Common myeloid progenitor, CD34-positive (primary cell): ENCODE measurements at regions not wholly inside any gene's neighbourhood (a gene's known extent, or its start where the extent isn't known, plus 50 kb on each side); places are given as distances from the start of the nearest gene placed in this dataset.

Experiments
- CTCF ChIA-PET: fragments of 350-600 bp; sonication (Branson Sonifier 250); formaldehyde crosslinking; loops from one replicate; lab custom pipeline; 2021; ENCODE audit warnings: antibody characterized with exemption; lab: Charles Lee
- POLR2A ChIA-PET: fragments of 350-600 bp; sonication (Branson Sonifier 250); formaldehyde crosslinking; loops from one replicate; lab custom pipeline; 2021; ENCODE audit warnings: antibody characterized with exemption; lab: Charles Lee
- DNase-seq, 3 donors: peaks; one replicate each; pipeline versions ENCODE4 v3.0.0 to v3.0.0-alpha.2; 2013
- H3K27ac ChIP-seq, 2 experiments: 1 replicate in 1 of 2; 2 replicates in 1 of 2; pipeline ENCODE4 v1.7.0; 2013; ENCODE audit warnings: inconsistent platforms in 2 of 2, low read length in 2 of 2, mild to moderate bottlenecking in 2 of 2, low read depth in 1 of 2, moderate library complexity in 1 of 2; ENCODE audit not compliant: severe bottlenecking in 2 of 2, insufficient read depth in 1 of 2, poor library complexity in 1 of 2
- H3K27me3 ChIP-seq, 5 experiments: replicated peaks in 2 of 5; 1 replicate in 3 of 5; 2 replicates in 2 of 5; pipeline versions ENCODE4 v1.6.1 to v1.7.0; 2013; ENCODE audit warnings: low read length in 4 of 5, mild to moderate bottlenecking in 2 of 5, moderate library complexity in 2 of 5, inconsistent platforms in 1 of 5; ENCODE audit not compliant: insufficient read depth in 5 of 5, control insufficient read depth in 4 of 5
- H3K36me3 ChIP-seq, 4 experiments: 1 replicate in 2 of 4; 2 replicates in 2 of 4; pipeline versions ENCODE4 v1.6.1 to v1.7.0; 2013; ENCODE audit warnings: low read length in 3 of 4, control low read depth in 1 of 4, mild to moderate bottlenecking in 1 of 4; ENCODE audit not compliant: control insufficient read depth in 4 of 4, insufficient read depth in 4 of 4
- H3K4me1 ChIP-seq, 4 experiments: 1 replicate in 3 of 4; 2 replicates in 1 of 4; pipeline versions ENCODE4 v1.6.1 to v1.7.1; 2013; ENCODE audit warnings: low read length in 3 of 4, mild to moderate bottlenecking in 3 of 4, control low read depth in 1 of 4, inconsistent platforms in 1 of 4, moderate library complexity in 1 of 4; ENCODE audit not compliant: control insufficient read depth in 4 of 4, insufficient read depth in 4 of 4; ENCODE audit errors: control extremely low read depth in 1 of 4
- H3K4me3 ChIP-seq, 7 experiments: 1 replicate in 4 of 7; 2 replicates in 3 of 7; pipeline versions ENCODE4 v1.5.1 to v1.7.0; 2013; ENCODE audit warnings: mild to moderate bottlenecking in 7 of 7, low read length in 6 of 7, moderate library complexity in 6 of 7, inconsistent platforms in 2 of 7, low read depth in 2 of 7, control low read depth in 1 of 7; ENCODE audit not compliant: insufficient read depth in 4 of 7, control insufficient read depth in 1 of 7; ENCODE audit errors: extremely low read depth in 1 of 7
- H3K9me3 ChIP-seq, 5 experiments: 1 replicate in 4 of 5; 2 replicates in 1 of 5; pipeline versions ENCODE4 v1.6.1 to v1.7.1; 2013; ENCODE audit warnings: low read length in 4 of 5, mild to moderate bottlenecking in 2 of 5, inconsistent platforms in 1 of 5, low read depth in 1 of 5, moderate library complexity in 1 of 5; ENCODE audit not compliant: control insufficient read depth in 4 of 5, insufficient read depth in 2 of 5; ENCODE audit errors: control extremely low read depth in 1 of 5
- WGBS: methylation state at CpG from one replicate; pipeline ENCODE4 v1.1.5; 2013; ENCODE audit not compliant: insufficient coverage; 5-methylcytosine and 5-hydroxymethylcytosine counted together

- ChIA-PET CTCF (no interaction called here), POLR2A (no interaction called here)
- WGBS: 62% methylated on average over 3 of the region's 6 CpGs
- Histone ChIP-seq H3K27ac (no peak overlapping the region), H3K4me3 (no peak overlapping the region), H3K27me3 (no peaks in the 10 kb centered on the region), H3K4me1 (no peaks in the 10 kb centered on the region), H3K36me3 (no peaks in the 10 kb centered on the region), H3K9me3 (no peaks in the 10 kb centered on the region)
- no peak for DNase-seq
Observed at GRCh38 chr3:3705090-3705775, 94.0 kb upstream of the LRRN1 start.

GRCh38 chr3:3701949-3702348, 97.3 kb upstream of the LRRN1 start:
- DNase-seq: no peak
- WGBS: 100% methylated on average over 4 of the region's 5 CpGs
- H3K27me3 ChIP-seq: no peaks in the 10 kb centered on the region
- H3K36me3 ChIP-seq: no peaks in the 10 kb centered on the region
- CTCF ChIA-PET: no interaction called here
- H3K4me1 ChIP-seq: no peaks in the 10 kb centered on the region
- POLR2A ChIA-PET: no interaction called here
- H3K4me3 ChIP-seq: no peak overlapping the region
- no peaks in the 10 kb centered on the region for H3K9me3 ChIP-seq
- no peak overlapping the region for H3K27ac ChIP-seq

GRCh38 chr3:3699816-3700633, 99.2 kb upstream of the LRRN1 start:
- ChIA-PET POLR2A (no interaction called here), CTCF (no interaction called here)
- Histone ChIP-seq H3K36me3 (no peaks in the 10 kb centered on the region), H3K27ac (no peak overlapping the region), H3K9me3 (no peaks in the 10 kb centered on the region), H3K4me1 (no peaks in the 10 kb centered on the region), H3K4me3 (no peak overlapping the region), H3K27me3 (no peaks in the 10 kb centered on the region)
- WGBS: 80% methylated on average over 4 of the region's 7 CpGs
- no peak for DNase-seq

DNA sequence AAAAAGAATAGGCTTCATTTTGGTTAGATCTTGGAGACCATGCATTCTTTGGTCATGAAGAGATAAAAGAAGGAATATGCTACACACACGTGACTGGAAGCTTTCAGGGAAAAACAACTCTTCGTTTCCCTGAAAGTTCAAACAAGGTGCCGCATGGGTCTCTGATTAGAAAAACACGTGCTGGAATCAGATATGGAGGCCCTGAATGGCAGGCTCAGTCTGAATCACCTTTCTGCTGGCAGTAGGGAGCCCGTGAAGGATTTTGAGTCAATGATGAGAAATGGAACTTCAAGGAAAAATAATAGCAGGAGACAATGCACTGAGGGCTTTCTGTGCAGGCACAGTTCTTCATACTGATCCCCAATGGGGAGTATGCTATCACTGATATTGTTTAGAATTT, 99.8 kb upstream of the LRRN1 start:
- H3K9me3 ChIP-seq: no peaks in the 10 kb centered on the region
- ChIA-PET POLR2A (no interaction called here), CTCF (no interaction called here)
- no peaks in the 10 kb centered on the region for H3K4me1 ChIP-seq
- no peak for DNase-seq
- no peaks in the 10 kb centered on the region for H3K36me3 ChIP-seq
- H3K27me3 ChIP-seq: no peaks in the 10 kb centered on the region
- H3K4me3 ChIP-seq: no peak overlapping the region
- no peak overlapping the region for H3K27ac ChIP-seq
- 100% methylated on average over 5 of the region's 5 CpGs for WGBS

DNA sequence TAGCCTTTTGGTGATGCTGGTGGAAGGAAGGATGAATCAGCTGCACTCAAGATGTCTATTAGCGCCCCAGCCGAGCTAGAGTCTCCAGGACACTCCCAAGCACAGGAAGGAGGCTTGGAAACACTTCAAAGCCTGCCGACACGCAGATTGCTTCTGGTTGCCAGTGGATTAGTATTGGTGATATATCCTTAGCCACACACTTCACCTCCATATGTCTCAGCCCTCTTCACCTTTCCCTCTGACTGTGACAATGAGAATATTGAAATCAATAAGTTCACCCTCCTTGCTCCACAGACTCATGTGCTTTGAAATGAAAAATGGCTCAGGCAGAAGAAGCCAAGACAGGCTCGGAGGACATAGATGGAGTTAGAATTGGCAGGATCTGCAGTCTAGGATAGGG, 102.9 kb upstream of the LRRN1 start:
- Histone ChIP-seq H3K36me3 (no peaks in the 10 kb centered on the region), H3K27ac (no peak overlapping the region), H3K4me1 (no peaks in the 10 kb centered on the region), H3K27me3 (no peaks in the 10 kb centered on the region), H3K4me3 (no peak overlapping the region), H3K9me3 (no peaks in the 10 kb centered on the region)
- DNase-seq: no peak
- ChIA-PET POLR2A (no interaction called here), CTCF (no interaction called here)
- 100% methylated on average over 1 of the region's 5 CpGs for WGBS

DNA sequence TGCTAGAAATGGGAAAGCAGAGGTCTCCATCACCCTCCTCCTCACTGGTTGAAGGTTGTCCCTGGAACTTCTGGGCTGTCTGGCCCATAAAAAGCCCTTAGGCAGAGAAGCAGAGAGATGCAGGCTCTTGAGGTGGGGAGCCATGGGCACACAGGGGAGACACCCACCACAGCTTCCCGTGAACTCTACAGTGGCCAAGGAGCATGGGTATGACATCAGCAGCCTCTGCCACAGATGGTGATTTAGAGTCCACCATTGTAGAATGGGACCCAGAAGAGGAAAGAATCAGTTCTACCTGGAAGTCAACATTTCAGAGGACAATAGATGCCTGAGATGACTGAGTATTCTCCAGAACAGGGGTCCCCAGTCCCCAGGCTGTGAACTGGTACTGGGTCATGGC, 105.6 kb upstream of the LRRN1 start:
- H3K27ac ChIP-seq: no peak overlapping the region
- H3K4me1 ChIP-seq: no peaks in the 10 kb centered on the region
- 93% methylated on average over 1 of the region's 1 CpG for WGBS
- H3K9me3 ChIP-seq: no peaks in the 10 kb centered on the region
- no peak for DNase-seq
- no peaks in the 10 kb centered on the region for H3K27me3 ChIP-seq
- CTCF ChIA-PET: no interaction called here
- H3K36me3 ChIP-seq: no peaks in the 10 kb centered on the region
- POLR2A ChIA-PET: no interaction called here
- H3K4me3 ChIP-seq: no peak overlapping the region

DNA sequence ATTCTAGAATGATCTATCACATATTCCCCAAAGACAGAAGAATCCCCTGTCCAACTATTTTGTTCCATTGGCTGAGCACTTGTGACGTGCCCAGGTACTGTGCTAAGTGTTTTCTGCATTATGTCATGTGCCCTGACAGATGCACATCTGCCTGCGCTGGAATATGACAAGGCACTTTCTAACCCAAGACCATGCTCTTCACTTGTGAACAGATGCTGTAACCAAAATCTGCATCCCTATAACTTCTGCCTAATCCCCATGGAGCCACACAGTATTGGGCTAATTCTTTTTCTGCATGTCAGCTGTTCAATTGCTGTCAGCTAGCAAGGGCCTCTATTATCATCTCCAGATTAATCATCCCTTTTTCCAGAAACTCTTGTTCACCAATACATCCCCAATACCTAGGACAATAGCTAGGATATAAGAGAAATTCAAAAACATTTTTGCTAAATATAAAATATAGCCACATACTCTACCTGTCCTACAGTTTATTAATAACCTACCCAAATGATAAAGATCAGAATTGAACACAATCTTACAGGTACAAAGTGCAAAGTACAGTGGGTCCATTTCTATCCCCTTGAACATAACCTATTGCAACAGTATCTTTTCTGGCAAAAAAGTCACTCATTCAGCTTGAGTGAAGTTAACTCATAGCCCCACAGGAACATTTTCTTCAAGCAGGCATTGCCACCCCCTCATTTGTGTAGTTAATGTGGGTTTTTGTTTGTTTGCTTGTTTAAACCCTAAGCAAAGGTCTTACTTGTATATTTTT, 109.4 kb upstream of the LRRN1 start:
- no peak overlapping the region for H3K27ac ChIP-seq
- POLR2A ChIA-PET: no interaction called here
- H3K4me3 ChIP-seq: no peak overlapping the region
- DNase-seq: no peak
- H3K27me3 ChIP-seq: no peaks in the 10 kb centered on the region
- CTCF ChIA-PET: interaction anchor here (1.3 kb wide), 1 partner anchor 22 kb away, joined by 3 read pairs; no protein-coding TSS in a partner anchor
- H3K4me1 ChIP-seq: no peaks in the 10 kb centered on the region
- no peaks in the 10 kb centered on the region for H3K9me3 ChIP-seq
- H3K36me3 ChIP-seq: no peaks in the 10 kb centered on the region
- WGBS: 100% methylated on average over 2 of the region's 2 CpGs
